ENCODE measurements at regions not wholly inside any gene's neighbourhood (a gene's known extent, or its start where the extent isn't known, plus 50 kb on each side); places are given as distances from the start of the nearest gene placed in this dataset.

DNA sequence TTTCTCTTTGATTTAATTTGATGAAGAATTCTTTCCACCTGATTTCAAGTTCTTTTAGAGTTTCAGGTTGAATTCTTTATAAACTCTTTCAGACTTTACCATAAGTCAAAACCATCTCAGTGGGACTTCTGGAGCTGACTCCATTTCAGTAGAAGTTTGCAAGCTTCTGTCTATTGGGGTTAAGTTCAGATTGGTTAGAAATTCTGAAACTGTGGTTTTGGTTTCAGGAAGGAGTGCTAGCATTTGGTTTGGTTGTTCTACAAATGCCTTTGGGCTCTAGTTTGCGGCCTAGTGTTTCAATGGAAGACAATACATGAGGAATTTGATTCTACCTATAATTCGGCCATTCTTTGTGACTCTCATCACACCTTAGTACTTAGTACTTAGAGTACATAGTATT lies 176.8 kb upstream of the RHOBTB1 start:
- H3K27me3 Mint-ChIP-seq (ENCODE audit: low read depth in 3 of 3), result no peaks in the 10 kb centered on the region
- no peaks in the 10 kb centered on the region for H3K4me1 Mint-ChIP-seq
- WGBS (ENCODE audit: insufficient coverage), result no CpG with 5 or more reads among the region's 2 CpGs
- intact Hi-C loops (cut with micrococcal nuclease), result no loop called here
- Histone ChIP-seq H2AFZ (ENCODE audit: insufficient read depth, low read depth, low read length, poor library complexity, severe bottlenecking) (no peak overlapping the region), H3K9me3 (replicated peaks in 1 of 2; ENCODE audit: control insufficient read depth in 1 of 2, insufficient read depth in 1 of 2, low read length in 2 of 2) (no peaks in the 10 kb centered on the region), H3K36me3 (replicated peaks in 1 of 2; ENCODE audit: control insufficient read depth in 1 of 2, insufficient read depth in 2 of 2, low read length in 2 of 2) (no peaks in the 10 kb centered on the region), H3K4me3 (replicated peaks in 1 of 3; ENCODE audit: low read depth in 2 of 3, low read length in 3 of 3) (no peak overlapping the region), H3K4me2 (replicated peaks; ENCODE audit: extremely low read depth, low read length, poor library complexity, severe bottlenecking) (no peak overlapping the region), H3K79me2 (ENCODE audit: insufficient read depth, low read length) (no peaks in the 10 kb centered on the region), H3K27me3 (ENCODE audit: control insufficient read depth in 2 of 2, insufficient read depth in 2 of 2, low read length in 2 of 2) (no peaks in the 10 kb centered on the region), H4K20me1 (ENCODE audit: insufficient read depth, low read length) (no peaks in the 10 kb centered on the region), H3K27ac (ENCODE audit: low read depth in 1 of 2, low read length in 2 of 2) (no peak overlapping the region), H3K4me1 (ENCODE audit: control insufficient read depth in 1 of 2, insufficient read depth in 2 of 2, low read length in 2 of 2) (no peaks in the 10 kb centered on the region), H3K9ac (ENCODE audit: insufficient read depth, low read length, poor library complexity, severe bottlenecking) (no peak overlapping the region)
- H3K4me3 Mint-ChIP-seq, result no peak overlapping the region
- H3K9me3 Mint-ChIP-seq, result peaks cover 0 to 3% (median 0%) of the 10 kb centered on the region in 7 donors
- TF ChIP-seq, protein P1, sequence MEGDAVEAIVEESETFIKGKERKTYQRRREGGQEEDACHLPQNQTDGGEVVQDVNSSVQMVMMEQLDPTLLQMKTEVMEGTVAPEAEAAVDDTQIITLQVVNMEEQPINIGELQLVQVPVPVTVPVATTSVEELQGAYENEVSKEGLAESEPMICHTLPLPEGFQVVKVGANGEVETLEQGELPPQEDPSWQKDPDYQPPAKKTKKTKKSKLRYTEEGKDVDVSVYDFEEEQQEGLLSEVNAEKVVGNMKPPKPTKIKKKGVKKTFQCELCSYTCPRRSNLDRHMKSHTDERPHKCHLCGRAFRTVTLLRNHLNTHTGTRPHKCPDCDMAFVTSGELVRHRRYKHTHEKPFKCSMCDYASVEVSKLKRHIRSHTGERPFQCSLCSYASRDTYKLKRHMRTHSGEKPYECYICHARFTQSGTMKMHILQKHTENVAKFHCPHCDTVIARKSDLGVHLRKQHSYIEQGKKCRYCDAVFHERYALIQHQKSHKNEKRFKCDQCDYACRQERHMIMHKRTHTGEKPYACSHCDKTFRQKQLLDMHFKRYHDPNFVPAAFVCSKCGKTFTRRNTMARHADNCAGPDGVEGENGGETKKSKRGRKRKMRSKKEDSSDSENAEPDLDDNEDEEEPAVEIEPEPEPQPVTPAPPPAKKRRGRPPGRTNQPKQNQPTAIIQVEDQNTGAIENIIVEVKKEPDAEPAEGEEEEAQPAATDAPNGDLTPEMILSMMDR (IDR thresholded peaks at IDR 0.05), result no peak
- no peak overlapping the region for H3K27ac Mint-ChIP-seq
- H3K36me3 Mint-ChIP-seq, result no peaks in the 10 kb centered on the region
- no peak for DNase-seq

DNA sequence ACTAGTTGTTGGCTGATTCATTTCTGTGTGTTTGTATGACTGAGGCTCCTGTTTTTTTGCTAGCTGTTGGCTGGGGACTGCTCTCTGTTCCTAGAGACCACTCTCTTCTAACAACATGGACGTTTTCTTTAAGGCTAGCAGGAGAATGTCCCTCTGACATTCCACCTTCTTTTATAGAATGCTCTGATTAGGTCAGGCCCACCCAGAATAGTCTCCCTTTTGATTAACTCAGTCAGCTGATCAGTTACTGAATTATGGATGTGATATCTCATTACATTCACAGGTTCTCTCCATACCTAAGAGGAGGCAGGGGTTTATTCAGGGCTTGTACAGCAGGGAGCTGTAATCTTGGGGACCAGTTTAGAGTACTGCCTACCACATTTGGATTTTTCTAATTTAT lies 175.6 kb upstream of the RHOBTB1 start:
- H2AFZ ChIP-seq (ENCODE audit: insufficient read depth, low read depth, low read length, poor library complexity, severe bottlenecking), result no peak overlapping the region
- H3K4me1 ChIP-seq (ENCODE audit: control insufficient read depth in 1 of 2, insufficient read depth in 2 of 2, low read length in 2 of 2), result no peaks in the 10 kb centered on the region
- no peak overlapping the region for H3K4me3 Mint-ChIP-seq
- no peaks in the 10 kb centered on the region for H3K27me3 ChIP-seq (ENCODE audit: control insufficient read depth in 2 of 2, insufficient read depth in 2 of 2, low read length in 2 of 2)
- no peaks in the 10 kb centered on the region for H3K36me3 ChIP-seq (replicated peaks in 1 of 2; ENCODE audit: control insufficient read depth in 1 of 2, insufficient read depth in 2 of 2, low read length in 2 of 2)
- no peak overlapping the region for H3K4me2 ChIP-seq (replicated peaks; ENCODE audit: extremely low read depth, low read length, poor library complexity, severe bottlenecking)
- no peaks in the 10 kb centered on the region for H3K36me3 Mint-ChIP-seq
- intact Hi-C loops (cut with micrococcal nuclease), result no loop called here
- peaks cover 0 to 3% (median 0%) of the 10 kb centered on the region in 7 donors for H3K9me3 Mint-ChIP-seq
- no peak overlapping the region for H3K9ac ChIP-seq (ENCODE audit: insufficient read depth, low read length, poor library complexity, severe bottlenecking)
- no peaks in the 10 kb centered on the region for H3K9me3 ChIP-seq (replicated peaks in 1 of 2; ENCODE audit: control insufficient read depth in 1 of 2, insufficient read depth in 1 of 2, low read length in 2 of 2)
- H3K79me2 ChIP-seq (ENCODE audit: insufficient read depth, low read length), result no peaks in the 10 kb centered on the region
- no peak overlapping the region for H3K27ac Mint-ChIP-seq
- DNase-seq, result no peak
- no CpG with 5 or more reads among the region's 1 CpG for WGBS (ENCODE audit: insufficient coverage)
- no peak overlapping the region for H3K27ac ChIP-seq (ENCODE audit: low read depth in 1 of 2, low read length in 2 of 2)
- no peaks in the 10 kb centered on the region for H3K4me1 Mint-ChIP-seq
- H4K20me1 ChIP-seq (ENCODE audit: insufficient read depth, low read length), result no peaks in the 10 kb centered on the region
- no peak overlapping the region for H3K4me3 ChIP-seq (replicated peaks in 1 of 3; ENCODE audit: low read depth in 2 of 3, low read length in 3 of 3)
- no peaks in the 10 kb centered on the region for H3K27me3 Mint-ChIP-seq (ENCODE audit: low read depth in 3 of 3)
- TF ChIP-seq, protein P1 (IDR thresholded peaks at IDR 0.05), result no peak

Data from CD14-positive monocyte (primary cell).